ENCODE measurements at regions not wholly inside any gene's neighbourhood (a gene's known extent, or its start where the extent isn't known, plus 50 kb on each side); places are given as distances from the start of the nearest gene placed in this dataset.

DNA sequence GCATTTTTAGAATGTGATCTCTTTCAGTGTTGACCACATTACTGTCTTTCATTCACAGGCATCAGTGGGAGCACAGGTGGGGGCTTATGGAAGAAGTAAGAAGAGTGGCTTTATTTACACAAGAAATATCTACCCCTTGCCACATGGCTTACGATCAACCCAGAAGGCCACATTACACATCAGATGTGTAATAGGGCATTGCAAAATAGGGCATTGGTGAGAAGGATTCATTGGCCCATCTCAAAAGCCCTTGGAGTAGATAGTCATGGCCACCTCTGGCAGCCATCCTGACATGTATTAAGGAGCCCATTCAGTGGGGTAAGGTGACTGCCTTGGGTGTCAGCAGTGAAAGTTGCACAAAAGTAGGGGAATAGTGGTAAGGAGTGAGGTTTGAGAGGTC is 97.5 kb downstream of the MAFB start:
- Histone ChIP-seq H3K36me3 (ENCODE audit: control insufficient read depth in 4 of 4, insufficient read depth in 4 of 4, low read length in 3 of 4) (no peaks in the 10 kb centered on the region), H3K9me3 (ENCODE audit: control extremely low read depth in 1 of 5, control insufficient read depth in 4 of 5, insufficient read depth in 2 of 5, low read depth in 1 of 5, low read length in 4 of 5) (no peaks in the 10 kb centered on the region), H3K4me3 (ENCODE audit: control insufficient read depth in 1 of 7, extremely low read depth in 1 of 7, insufficient read depth in 4 of 7, low read depth in 2 of 7, low read length in 6 of 7) (no peak overlapping the region), H3K27ac (ENCODE audit: insufficient read depth in 1 of 2, low read depth in 1 of 2, low read length in 2 of 2, poor library complexity in 1 of 2, severe bottlenecking in 2 of 2) (no peak overlapping the region), H3K4me1 (ENCODE audit: control extremely low read depth in 1 of 4, control insufficient read depth in 4 of 4, insufficient read depth in 4 of 4, low read length in 3 of 4) (no peaks in the 10 kb centered on the region), H3K27me3 (replicated peaks in 2 of 5; ENCODE audit: control insufficient read depth in 4 of 5, insufficient read depth in 5 of 5, low read length in 4 of 5) (peaks cover 0 to 16% (median 2%) of the 10 kb centered on the region in 5 experiments)
- POLR2A ChIA-PET, result no interaction called here
- WGBS (ENCODE audit: insufficient coverage), result no CpG with 5 or more reads among the region's 1 CpG
- CTCF ChIA-PET, result no interaction called here
- no peak for DNase-seq

DNA sequence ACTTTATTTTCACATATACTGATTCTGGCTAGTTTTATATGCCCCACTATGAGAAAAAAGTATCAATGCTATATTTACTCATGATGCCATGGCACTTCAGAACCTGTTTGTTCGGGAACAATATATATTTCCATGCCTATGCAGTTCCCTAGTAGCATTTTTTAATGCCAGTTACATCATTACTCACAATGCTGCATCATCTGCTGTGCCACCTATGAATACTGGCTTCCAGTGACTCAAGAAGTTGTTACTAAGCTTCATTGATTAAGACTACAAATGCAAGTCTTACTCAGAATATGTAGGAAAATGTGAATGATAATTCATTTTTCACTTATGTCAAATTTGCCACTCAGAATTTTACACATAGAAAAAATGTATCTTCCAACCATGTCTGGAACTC is 97.9 kb downstream of the MAFB start:
- H3K4me3 ChIP-seq (ENCODE audit: control insufficient read depth in 1 of 7, extremely low read depth in 1 of 7, insufficient read depth in 4 of 7, low read depth in 2 of 7, low read length in 6 of 7), result no peak overlapping the region
- no peaks in the 10 kb centered on the region for H3K9me3 ChIP-seq (ENCODE audit: control extremely low read depth in 1 of 5, control insufficient read depth in 4 of 5, insufficient read depth in 2 of 5, low read depth in 1 of 5, low read length in 4 of 5)
- ChIA-PET POLR2A (no interaction called here), CTCF (no interaction called here)
- DNase-seq, result no peak
- H3K27me3 ChIP-seq (replicated peaks in 2 of 5; ENCODE audit: control insufficient read depth in 4 of 5, insufficient read depth in 5 of 5, low read length in 4 of 5), result peaks cover 0 to 16% (median 2%) of the 10 kb centered on the region in 5 experiments
- H3K36me3 ChIP-seq (ENCODE audit: control insufficient read depth in 4 of 4, insufficient read depth in 4 of 4, low read length in 3 of 4), result no peaks in the 10 kb centered on the region
- H3K27ac ChIP-seq (ENCODE audit: insufficient read depth in 1 of 2, low read depth in 1 of 2, low read length in 2 of 2, poor library complexity in 1 of 2, severe bottlenecking in 2 of 2), result no peak overlapping the region
- H3K4me1 ChIP-seq (ENCODE audit: control extremely low read depth in 1 of 4, control insufficient read depth in 4 of 4, insufficient read depth in 4 of 4, low read length in 3 of 4), result no peaks in the 10 kb centered on the region
- WGBS (ENCODE audit: insufficient coverage), result 63% methylated on average over 1 of the region's 1 CpG

DNA sequence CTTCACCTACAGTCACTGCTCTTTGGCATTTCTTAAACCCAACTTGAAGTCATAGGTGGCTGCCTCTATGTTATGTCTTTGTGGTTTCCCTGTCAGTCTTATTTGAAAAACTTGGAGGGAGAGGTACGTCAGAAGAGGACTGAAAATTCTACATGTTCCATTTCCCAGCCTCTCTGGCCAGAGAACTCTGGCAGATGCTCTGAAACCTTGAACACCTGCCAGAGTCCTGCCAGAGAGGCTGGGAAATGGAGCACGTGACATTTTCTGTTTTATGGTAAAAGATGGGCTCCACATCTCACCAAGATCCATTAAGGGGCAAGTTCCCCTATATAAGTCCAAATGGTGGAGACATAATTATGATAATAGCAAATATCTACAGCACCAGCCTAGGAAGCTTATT is 99.5 kb downstream of the MAFB start:
- 60% methylated on average over 1 of the region's 2 CpGs for WGBS (ENCODE audit: insufficient coverage)
- Histone ChIP-seq H3K4me1 (ENCODE audit: control extremely low read depth in 1 of 4, control insufficient read depth in 4 of 4, insufficient read depth in 4 of 4, low read length in 3 of 4) (no peaks in the 10 kb centered on the region), H3K36me3 (ENCODE audit: control insufficient read depth in 4 of 4, insufficient read depth in 4 of 4, low read length in 3 of 4) (no peaks in the 10 kb centered on the region), H3K27me3 (replicated peaks in 2 of 5; ENCODE audit: control insufficient read depth in 4 of 5, insufficient read depth in 5 of 5, low read length in 4 of 5) (peaks cover 0 to 16% (median 2%) of the 10 kb centered on the region in 5 experiments), H3K9me3 (ENCODE audit: control extremely low read depth in 1 of 5, control insufficient read depth in 4 of 5, insufficient read depth in 2 of 5, low read depth in 1 of 5, low read length in 4 of 5) (no peaks in the 10 kb centered on the region), H3K27ac (ENCODE audit: insufficient read depth in 1 of 2, low read depth in 1 of 2, low read length in 2 of 2, poor library complexity in 1 of 2, severe bottlenecking in 2 of 2) (no peak overlapping the region), H3K4me3 (ENCODE audit: control insufficient read depth in 1 of 7, extremely low read depth in 1 of 7, insufficient read depth in 4 of 7, low read depth in 2 of 7, low read length in 6 of 7) (no peak overlapping the region)
- DNase-seq, result no peak
- ChIA-PET CTCF (no interaction called here), POLR2A (no interaction called here)

DNA sequence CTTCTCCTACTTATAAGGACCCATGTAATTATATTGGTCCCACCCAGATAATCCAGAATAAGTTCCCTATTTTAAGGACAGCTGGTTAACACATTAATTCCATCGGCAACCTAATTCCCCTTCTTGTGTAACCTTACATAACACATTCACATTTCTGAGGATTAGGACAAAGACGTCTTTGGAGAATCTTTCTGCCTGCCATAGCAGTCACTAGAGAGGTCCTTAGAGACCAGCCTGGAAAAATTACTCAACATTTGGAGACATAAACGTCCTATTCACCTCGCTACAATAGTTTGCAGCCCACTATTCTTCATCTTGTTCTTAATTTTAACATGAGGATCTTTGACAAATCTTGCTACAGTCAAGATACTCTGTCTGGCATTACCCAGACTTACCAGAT is 100.1 kb downstream of the MAFB start:
- Histone ChIP-seq H3K27me3 (replicated peaks in 2 of 5; ENCODE audit: control insufficient read depth in 4 of 5, insufficient read depth in 5 of 5, low read length in 4 of 5) (peaks cover 0 to 16% (median 2%) of the 10 kb centered on the region in 5 experiments), H3K36me3 (ENCODE audit: control insufficient read depth in 4 of 4, insufficient read depth in 4 of 4, low read length in 3 of 4) (no peaks in the 10 kb centered on the region), H3K4me3 (ENCODE audit: control insufficient read depth in 1 of 7, extremely low read depth in 1 of 7, insufficient read depth in 4 of 7, low read depth in 2 of 7, low read length in 6 of 7) (no peak overlapping the region), H3K27ac (ENCODE audit: insufficient read depth in 1 of 2, low read depth in 1 of 2, low read length in 2 of 2, poor library complexity in 1 of 2, severe bottlenecking in 2 of 2) (no peak overlapping the region), H3K9me3 (ENCODE audit: control extremely low read depth in 1 of 5, control insufficient read depth in 4 of 5, insufficient read depth in 2 of 5, low read depth in 1 of 5, low read length in 4 of 5) (no peaks in the 10 kb centered on the region), H3K4me1 (ENCODE audit: control extremely low read depth in 1 of 4, control insufficient read depth in 4 of 4, insufficient read depth in 4 of 4, low read length in 3 of 4) (no peaks in the 10 kb centered on the region)
- DNase-seq, result no peak
- POLR2A ChIA-PET, result no interaction called here
- CTCF ChIA-PET, result no interaction called here
- WGBS (ENCODE audit: insufficient coverage), result 76% methylated on average over 4 of the region's 4 CpGs

- H3K4me1 ChIP-seq (ENCODE audit: control extremely low read depth in 1 of 4, control insufficient read depth in 4 of 4, insufficient read depth in 4 of 4, low read length in 3 of 4), result no peaks in the 10 kb centered on the region
- no peaks in the 10 kb centered on the region for H3K36me3 ChIP-seq (ENCODE audit: control insufficient read depth in 4 of 4, insufficient read depth in 4 of 4, low read length in 3 of 4)
- H3K27ac ChIP-seq (ENCODE audit: insufficient read depth in 1 of 2, low read depth in 1 of 2, low read length in 2 of 2, poor library complexity in 1 of 2, severe bottlenecking in 2 of 2), result no peak overlapping the region
- DNase-seq, result no peak
- no peaks in the 10 kb centered on the region for H3K9me3 ChIP-seq (ENCODE audit: control extremely low read depth in 1 of 5, control insufficient read depth in 4 of 5, insufficient read depth in 2 of 5, low read depth in 1 of 5, low read length in 4 of 5)
- peaks cover 0 to 6% (median 2%) of the 10 kb centered on the region in 5 experiments for H3K27me3 ChIP-seq (replicated peaks in 2 of 5; ENCODE audit: control insufficient read depth in 4 of 5, insufficient read depth in 5 of 5, low read length in 4 of 5)
- H3K4me3 ChIP-seq (ENCODE audit: control insufficient read depth in 1 of 7, extremely low read depth in 1 of 7, insufficient read depth in 4 of 7, low read depth in 2 of 7, low read length in 6 of 7), result no peak overlapping the region
- ChIA-PET POLR2A (no interaction called here), CTCF (no interaction called here)
- 66% methylated on average over 7 of the region's 7 CpGs for WGBS (ENCODE audit: insufficient coverage)
Measured at GRCh38 chr20:40587038-40587437, 102.0 kb downstream of the MAFB start.

GRCh38 chr20:40584130-40584809 is 104.8 kb downstream of the MAFB start:
- Histone ChIP-seq H3K9me3 (ENCODE audit: control extremely low read depth in 1 of 5, control insufficient read depth in 4 of 5, insufficient read depth in 2 of 5, low read depth in 1 of 5, low read length in 4 of 5) (no peaks in the 10 kb centered on the region), H3K36me3 (ENCODE audit: control insufficient read depth in 4 of 4, insufficient read depth in 4 of 4, low read length in 3 of 4) (no peaks in the 10 kb centered on the region), H3K4me3 (ENCODE audit: control insufficient read depth in 1 of 7, extremely low read depth in 1 of 7, insufficient read depth in 4 of 7, low read depth in 2 of 7, low read length in 6 of 7) (no peak overlapping the region), H3K4me1 (ENCODE audit: control extremely low read depth in 1 of 4, control insufficient read depth in 4 of 4, insufficient read depth in 4 of 4, low read length in 3 of 4) (no peaks in the 10 kb centered on the region), H3K27me3 (replicated peaks in 2 of 5; ENCODE audit: control insufficient read depth in 4 of 5, insufficient read depth in 5 of 5, low read length in 4 of 5) (peaks cover 0 to 3% (median 2%) of the 10 kb centered on the region in 5 experiments), H3K27ac (ENCODE audit: insufficient read depth in 1 of 2, low read depth in 1 of 2, low read length in 2 of 2, poor library complexity in 1 of 2, severe bottlenecking in 2 of 2) (no peak overlapping the region)
- ChIA-PET CTCF (no interaction called here), POLR2A (no interaction called here)
- no peak for DNase-seq
- 100% methylated on average over 1 of the region's 3 CpGs for WGBS (ENCODE audit: insufficient coverage)

GRCh38 chr20:40583636-40584035 is 105.4 kb downstream of the MAFB start:
- Histone ChIP-seq H3K4me1 (ENCODE audit: control extremely low read depth in 1 of 4, control insufficient read depth in 4 of 4, insufficient read depth in 4 of 4, low read length in 3 of 4) (no peaks in the 10 kb centered on the region), H3K9me3 (ENCODE audit: control extremely low read depth in 1 of 5, control insufficient read depth in 4 of 5, insufficient read depth in 2 of 5, low read depth in 1 of 5, low read length in 4 of 5) (no peaks in the 10 kb centered on the region), H3K4me3 (ENCODE audit: control insufficient read depth in 1 of 7, extremely low read depth in 1 of 7, insufficient read depth in 4 of 7, low read depth in 2 of 7, low read length in 6 of 7) (no peak overlapping the region), H3K27ac (ENCODE audit: insufficient read depth in 1 of 2, low read depth in 1 of 2, low read length in 2 of 2, poor library complexity in 1 of 2, severe bottlenecking in 2 of 2) (no peak overlapping the region), H3K27me3 (replicated peaks in 2 of 5; ENCODE audit: control insufficient read depth in 4 of 5, insufficient read depth in 5 of 5, low read length in 4 of 5) (peaks cover 0 to 5% (median 2%) of the 10 kb centered on the region in 5 experiments), H3K36me3 (ENCODE audit: control insufficient read depth in 4 of 4, insufficient read depth in 4 of 4, low read length in 3 of 4) (no peaks in the 10 kb centered on the region)
- POLR2A ChIA-PET, result no interaction called here
- no peak for DNase-seq
- CTCF ChIA-PET, result no interaction called here
- 92% methylated on average over 4 of the region's 7 CpGs for WGBS (ENCODE audit: insufficient coverage)

All from common myeloid progenitor, CD34-positive (primary cell).